ENCODE measurements at regions not wholly inside any gene's neighbourhood (a gene's known extent, or its start where the extent isn't known, plus 50 kb on each side); places are given as distances from the start of the nearest gene placed in this dataset.

DNA sequence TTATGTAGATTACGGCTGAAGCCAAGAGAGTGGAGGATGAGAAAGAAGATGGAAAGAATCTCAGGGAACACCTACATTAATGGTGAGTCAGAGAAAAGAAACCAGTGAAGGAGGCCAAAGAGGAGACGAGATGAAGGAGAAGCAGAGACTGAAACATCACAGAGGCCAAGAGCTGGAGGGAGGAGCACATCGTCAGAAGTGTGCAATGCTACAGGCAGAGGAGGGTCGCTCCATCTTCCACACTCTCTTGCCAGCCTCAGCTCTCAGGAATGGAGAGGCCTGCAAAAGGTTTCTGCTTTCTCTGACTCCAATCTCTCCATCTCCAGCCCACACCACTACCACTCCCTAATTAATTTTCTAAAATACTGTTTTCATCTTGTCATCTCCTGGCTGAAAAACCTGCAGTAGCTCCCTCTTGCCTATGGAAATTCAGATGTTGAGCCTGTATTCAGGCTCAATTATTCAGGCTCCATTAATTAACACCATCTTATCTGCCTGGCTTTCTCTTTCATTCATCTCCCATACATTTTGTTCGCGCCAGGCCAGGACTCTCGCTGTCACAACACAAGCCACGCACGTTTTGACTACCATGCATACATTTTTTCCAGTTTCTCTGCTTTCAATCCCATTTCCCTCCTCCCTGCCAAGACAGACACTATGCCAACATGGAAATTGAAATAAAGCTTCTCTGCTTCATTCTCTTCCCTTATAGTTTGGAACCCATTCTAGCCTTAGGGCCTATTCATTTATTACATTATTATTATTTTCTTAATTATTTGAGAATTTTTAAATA lies 165.8 kb downstream of the INHBA start:
- H3K4me1 ChIP-seq: no peaks in the 10 kb centered on the region
- intact Hi-C loops (cut with DNase I): no loop called here
- no peaks in the 10 kb centered on the region for H3K9me3 ChIP-seq
- no peaks in the 10 kb centered on the region for H3K36me3 ChIP-seq
- H3K4me3 ChIP-seq: no peak overlapping the region
- no peak for TF ChIP-seq POLR2A (IDR thresholded peaks at IDR 0.05)
- TF ChIP-seq, protein P1, sequence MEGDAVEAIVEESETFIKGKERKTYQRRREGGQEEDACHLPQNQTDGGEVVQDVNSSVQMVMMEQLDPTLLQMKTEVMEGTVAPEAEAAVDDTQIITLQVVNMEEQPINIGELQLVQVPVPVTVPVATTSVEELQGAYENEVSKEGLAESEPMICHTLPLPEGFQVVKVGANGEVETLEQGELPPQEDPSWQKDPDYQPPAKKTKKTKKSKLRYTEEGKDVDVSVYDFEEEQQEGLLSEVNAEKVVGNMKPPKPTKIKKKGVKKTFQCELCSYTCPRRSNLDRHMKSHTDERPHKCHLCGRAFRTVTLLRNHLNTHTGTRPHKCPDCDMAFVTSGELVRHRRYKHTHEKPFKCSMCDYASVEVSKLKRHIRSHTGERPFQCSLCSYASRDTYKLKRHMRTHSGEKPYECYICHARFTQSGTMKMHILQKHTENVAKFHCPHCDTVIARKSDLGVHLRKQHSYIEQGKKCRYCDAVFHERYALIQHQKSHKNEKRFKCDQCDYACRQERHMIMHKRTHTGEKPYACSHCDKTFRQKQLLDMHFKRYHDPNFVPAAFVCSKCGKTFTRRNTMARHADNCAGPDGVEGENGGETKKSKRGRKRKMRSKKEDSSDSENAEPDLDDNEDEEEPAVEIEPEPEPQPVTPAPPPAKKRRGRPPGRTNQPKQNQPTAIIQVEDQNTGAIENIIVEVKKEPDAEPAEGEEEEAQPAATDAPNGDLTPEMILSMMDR (IDR thresholded peaks at IDR 0.05): no peak
- DNase-seq: no peak
- WGBS, 2 donors: 84 to 86% methylated on average over 9 of the region's 9 CpGs
- no peaks in the 10 kb centered on the region for H3K27me3 ChIP-seq
- no peak overlapping the region for H3K27ac ChIP-seq

DNA sequence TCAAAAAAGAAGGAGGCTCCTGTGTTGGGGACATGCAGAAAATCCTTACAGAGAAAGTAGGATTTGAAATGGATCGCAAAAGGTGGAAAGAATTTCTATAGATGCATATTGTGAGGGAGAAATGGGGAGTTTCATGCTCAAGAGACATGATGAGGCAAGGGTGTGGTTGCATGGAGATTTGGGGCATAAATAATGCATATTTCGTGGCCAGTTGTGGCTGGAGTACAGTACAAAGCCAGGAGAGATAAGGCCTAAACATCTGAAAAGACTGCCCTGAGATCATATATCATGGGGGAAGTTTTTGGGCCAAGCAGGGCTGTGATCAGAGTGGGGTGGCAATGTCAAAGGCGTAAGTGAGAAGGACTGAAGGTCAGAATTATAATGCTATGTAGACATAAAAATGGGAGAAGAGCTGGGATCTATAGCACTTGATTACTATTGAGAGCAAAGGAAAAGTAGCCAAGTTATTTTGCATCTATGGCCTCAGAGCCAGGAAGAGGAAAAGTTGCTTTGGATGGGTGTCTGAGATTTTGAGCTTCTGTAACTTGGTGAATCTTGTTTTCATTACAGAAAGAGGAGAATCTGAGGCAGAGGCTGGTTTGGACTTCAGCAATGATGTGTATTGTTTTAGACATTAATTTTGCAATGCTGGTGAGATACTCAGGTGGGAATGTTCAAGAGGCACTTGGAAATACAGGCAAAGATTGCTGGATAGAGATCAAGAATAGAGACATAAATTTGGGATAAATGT lies 166.6 kb downstream of the INHBA start:
- no peak for DNase-seq
- Histone ChIP-seq H3K36me3 (no peaks in the 10 kb centered on the region), H3K9me3 (no peaks in the 10 kb centered on the region), H3K27me3 (no peaks in the 10 kb centered on the region), H3K4me1 (no peaks in the 10 kb centered on the region), H3K27ac (no peak overlapping the region), H3K4me3 (no peak overlapping the region)
- TF ChIP-seq, protein P1 (IDR thresholded peaks at IDR 0.05): no peak
- no peak for TF ChIP-seq POLR2A (IDR thresholded peaks at IDR 0.05)
- intact Hi-C loops (cut with DNase I): no loop called here
- WGBS, 2 donors: 73 to 83% methylated on average over 3 of the region's 3 CpGs

DNA sequence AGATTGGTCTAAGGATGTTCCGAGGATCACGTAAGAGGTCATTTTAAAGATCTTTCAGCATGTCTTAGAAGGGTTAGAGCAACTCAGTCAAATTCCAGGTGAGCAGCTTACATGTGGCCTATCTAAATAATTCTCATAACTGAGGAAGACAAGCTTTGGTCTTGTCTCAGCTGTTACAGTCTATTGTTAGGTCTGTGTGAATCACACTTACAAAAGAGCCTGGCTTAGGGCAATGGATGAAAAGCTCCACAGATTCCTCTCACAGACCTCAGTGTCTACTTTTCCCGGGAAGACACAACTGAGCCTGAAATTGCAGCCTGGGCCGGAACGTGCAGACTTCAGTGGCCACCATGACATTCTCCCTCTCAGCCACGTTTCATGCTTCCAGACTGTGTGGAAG lies 173.1 kb downstream of the INHBA start:
- TF ChIP-seq, protein P1 (IDR thresholded peaks at IDR 0.05): no peak
- TF ChIP-seq POLR2A (IDR thresholded peaks at IDR 0.05): no peak
- Histone ChIP-seq H3K4me1 (no peaks in the 10 kb centered on the region), H3K36me3 (no peaks in the 10 kb centered on the region), H3K9me3 (no peaks in the 10 kb centered on the region), H3K27ac (no peak overlapping the region), H3K4me3 (no peak overlapping the region), H3K27me3 (no peaks in the 10 kb centered on the region)
- no peak for DNase-seq
- intact Hi-C loops (cut with DNase I): no loop called here
- 80 to 86% methylated on average over 4 to 6 of the region's 6 CpGs for WGBS, 2 donors

DNA sequence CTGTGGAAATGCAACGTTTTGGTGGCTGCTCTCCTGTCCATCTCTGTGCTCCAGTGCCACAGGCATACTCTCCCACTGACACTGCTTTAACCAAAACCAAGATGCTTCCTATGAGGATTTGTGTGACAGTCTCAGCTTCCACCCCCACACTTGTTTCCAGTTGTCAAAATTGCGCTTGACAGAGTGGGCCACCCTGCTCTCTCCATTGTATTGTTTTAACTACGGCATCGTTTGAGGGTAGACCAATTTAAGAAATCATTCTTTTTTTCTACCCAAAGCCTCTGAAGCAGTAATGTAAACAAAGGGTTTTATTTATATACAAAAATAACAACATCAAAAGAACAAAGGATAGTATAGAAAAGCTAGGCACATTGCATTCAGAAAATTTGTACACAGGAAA lies 178.0 kb downstream of the INHBA start:
- no peak for DNase-seq
- Histone ChIP-seq H3K27ac (no peak overlapping the region), H3K9me3 (peaks cover 0 to 12% (median 0%) of the 10 kb centered on the region in 3 donors), H3K4me3 (no peak overlapping the region), H3K4me1 (no peaks in the 10 kb centered on the region), H3K27me3 (no peaks in the 10 kb centered on the region), H3K36me3 (no peaks in the 10 kb centered on the region)
- intact Hi-C loops (cut with DNase I): no loop called here
- TF ChIP-seq, protein P1 (IDR thresholded peaks at IDR 0.05): no peak
- TF ChIP-seq POLR2A (IDR thresholded peaks at IDR 0.05): no peak
- WGBS, 2 donors: 35 to 40% methylated on average over 3 to 4 of the region's 4 CpGs

DNA sequence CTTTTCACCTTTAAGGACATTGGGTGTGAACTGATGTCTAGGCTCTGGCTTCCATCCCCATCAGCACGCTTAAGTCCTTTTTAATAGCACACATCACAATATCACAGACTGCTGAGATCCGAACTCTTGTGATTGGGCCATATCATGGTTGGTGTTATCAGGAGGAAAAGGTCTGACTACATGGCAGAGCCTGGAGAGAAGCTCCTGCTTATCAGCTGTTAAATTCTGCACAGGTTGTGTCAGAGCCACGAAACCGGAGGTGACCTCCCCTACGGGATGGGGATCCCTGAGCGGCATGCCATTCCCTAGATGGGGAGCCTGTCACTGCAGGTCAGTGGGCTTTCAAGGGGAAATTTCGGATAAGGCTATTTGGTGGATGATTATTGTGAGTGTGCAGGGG lies 182.4 kb downstream of the INHBA start:
- intact Hi-C loops (cut with DNase I): no loop called here
- H3K36me3 ChIP-seq: no peaks in the 10 kb centered on the region
- H3K27me3 ChIP-seq: no peaks in the 10 kb centered on the region
- H3K4me3 ChIP-seq: no peak overlapping the region
- H3K9me3 ChIP-seq: peaks cover 0 to 12% (median 0%) of the 10 kb centered on the region in 3 donors
- DNase-seq: no peak
- WGBS, 2 donors: 92 to 94% methylated on average over 6 to 7 of the region's 7 CpGs
- no peak overlapping the region for H3K27ac ChIP-seq
- TF ChIP-seq POLR2A (IDR thresholded peaks at IDR 0.05): no peak
- TF ChIP-seq, protein P1 (IDR thresholded peaks at IDR 0.05): no peak
- H3K4me1 ChIP-seq: no peaks in the 10 kb centered on the region
